Endothelial cell of umbilical vein (primary cell): ENCODE measurements at regions not wholly inside any gene's neighbourhood (a gene's known extent, or its start where the extent isn't known, plus 50 kb on each side); places are given as distances from the start of the nearest gene placed in this dataset.
"Not testable (repeated sequence)": the region's sequence is repeated elsewhere in the genome, so short reads cannot be mapped to it uniquely, and the experiment has no call there.

ENCODE experiments used
- BruUV-seq: library from RNA; stranded (reverse); fragments of 400-500 nt; replicated peaks from 2 replicates; lab custom pipeline; 2021; lab: Mats Ljungman, UMichigan
- CTCF ChIA-PET: fragments of 300-600, 350-600 bp; sonication (Branson Sonifier 250); formaldehyde crosslinking; loops from one replicate; lab custom pipeline; 2021; ENCODE audit warnings: antibody characterized with exemption, inconsistent platforms; lab: Charles Lee
- POLR2A ChIA-PET: fragments of 300-600, 350-600 bp; sonication (Branson Sonifier 250); formaldehyde crosslinking; loops from one replicate; lab custom pipeline; 2021; ENCODE audit warnings: antibody characterized with exemption, inconsistent platforms; lab: Charles Lee
- DNase-seq: peaks from one replicate; pipeline ENCODE4 v3.0.0-alpha.2; 2011; ENCODE audit warnings: low read depth, low spot score
- FAIRE-seq: peaks from 2 replicates; lab custom pipeline; 2011; peaks lifted over from hg19 to GRCh38; lab: Jason Lieb, UNC
- H2AFZ ChIP-seq: 2 replicates; pipeline ENCODE4 v1.6.0; 2012; ENCODE audit warnings: low read depth, low read length, control low read depth, inconsistent platforms
- H3K27ac ChIP-seq: 2 replicates; pipeline ENCODE4 v1.5.1; 2011; ENCODE audit warnings: low read depth, mild to moderate bottlenecking, control low read depth, low read length, moderate library complexity; ENCODE audit not compliant: insufficient read depth
- H3K27me3 ChIP-seq, 2 experiments: 2 replicates each; pipeline versions ENCODE4 v1.6.0 to v1.6.1; 2011; ENCODE audit warnings: low read length in 2 of 2, mixed read lengths in 1 of 2; ENCODE audit not compliant: control insufficient read depth in 2 of 2, insufficient read depth in 2 of 2
- H3K36me3 ChIP-seq, 2 experiments: 2 replicates in 1 of 2; 3 replicates in 1 of 2; pipeline ENCODE4 v1.5.1; 2011; ENCODE audit warnings: low read length in 2 of 2, mild to moderate bottlenecking in 1 of 2, moderate library complexity in 1 of 2; ENCODE audit not compliant: control insufficient read depth in 2 of 2, insufficient read depth in 2 of 2; ENCODE audit errors: extremely low read depth in 1 of 2
- H3K4me1 ChIP-seq: 3 replicates; pipeline ENCODE4 v1.5.1; 2011; ENCODE audit warnings: mild to moderate bottlenecking, low read length; ENCODE audit not compliant: control insufficient read depth, insufficient read depth; ENCODE audit errors: extremely low read depth
- H3K4me2 ChIP-seq: 2 replicates; pipeline ENCODE4 v1.6.1; 2011; ENCODE audit warnings: low read length, control low read depth, mixed read lengths; ENCODE audit not compliant: insufficient read depth
- H3K4me3 ChIP-seq, 3 experiments: fragments of 200-600 bp in 1 of 3; sonication (generic), shearing (Covaris generic) in 1 of 3; replicated peaks in 1 of 3; 2 replicates each; pipeline ENCODE4 v1.5.1; 2011 to 2016; ENCODE audit warnings: control low read depth in 3 of 3, low read length in 3 of 3, mild to moderate bottlenecking in 2 of 3, inconsistent platforms in 1 of 3, low read depth in 1 of 3, moderate library complexity in 1 of 3; ENCODE audit not compliant: insufficient read depth in 1 of 3
- H3K79me2 ChIP-seq: 2 replicates; pipeline ENCODE4 v1.6.0; 2012; ENCODE audit warnings: low read length, inconsistent platforms; ENCODE audit not compliant: control insufficient read depth, insufficient read depth
- H3K9ac ChIP-seq: replicated peaks from 2 replicates; pipeline ENCODE3; 2011; ENCODE audit warnings: low read length, control low read depth; ENCODE audit not compliant: insufficient read depth; ENCODE audit errors: extremely low read depth
- H3K9me1 ChIP-seq: replicated peaks from 3 replicates; pipeline ENCODE4 v1.6.0; 2011; ENCODE audit warnings: mild to moderate bottlenecking, low read length; ENCODE audit not compliant: control insufficient read depth, insufficient read depth; ENCODE audit errors: extremely low read depth
- H3K9me3 ChIP-seq: replicated peaks from 2 replicates; pipeline ENCODE4 v1.5.1; 2012; ENCODE audit warnings: low read length, inconsistent platforms; ENCODE audit not compliant: control insufficient read depth, insufficient read depth
- H4K20me1 ChIP-seq: replicated peaks from 2 replicates; pipeline ENCODE3; 2011; ENCODE audit warnings: mild to moderate bottlenecking, low read length; ENCODE audit not compliant: control insufficient read depth, insufficient read depth; ENCODE audit errors: extremely low read depth
- dilution Hi-C: fragments of 300-500 bp; cut with MboI; formaldehyde crosslinking; loops from one replicate; pipeline ENCODE4 v1.15.0; 2019; ENCODE audit warnings: low sequenced_read_pairs; ENCODE audit not compliant: extremely low pct_ligation_motif_present
- intact Hi-C: fragments of 100-400 bp; cut with micrococcal nuclease; formaldehyde crosslinking; loops from one replicate; pipeline ENCODE4 v1.10.0; 2022
- TF ChIP-seq, protein P1 (sequence below), 2 donors: IDR thresholded peaks; 1 replicate in 1 of 2; 2 replicates in 1 of 2; pipeline ENCODE4 v1.5.1; 2011; ENCODE audit warnings: low read length in 2 of 2, mild to moderate bottlenecking in 2 of 2, moderate library complexity in 2 of 2, control low read depth in 1 of 2, inconsistent platforms in 1 of 2, low read depth in 1 of 2; ENCODE audit not compliant: insufficient read depth in 1 of 2; ENCODE audit errors: extremely low read depth in 1 of 2

DNA sequence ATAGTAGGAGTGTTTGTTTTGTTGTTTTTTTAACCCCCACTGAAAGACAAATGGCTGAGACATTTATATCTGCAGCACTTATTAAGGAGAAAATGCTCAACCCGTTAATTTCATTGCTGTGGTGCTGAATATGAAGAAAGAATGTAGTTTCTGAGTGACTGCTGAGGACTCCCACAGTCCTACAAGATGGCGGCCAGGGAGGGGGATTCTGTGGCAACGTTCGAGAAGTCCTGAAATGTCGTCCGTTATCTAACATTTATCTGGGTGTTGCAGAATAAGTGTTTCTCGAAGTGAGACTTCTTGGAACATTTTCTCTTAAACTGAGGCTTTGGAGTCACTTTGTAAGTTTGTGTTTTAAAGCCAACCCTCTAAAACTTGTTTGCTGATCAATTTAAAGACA is 530.4 kb downstream of the XYLT1 start:
- TF ChIP-seq, protein P1, sequence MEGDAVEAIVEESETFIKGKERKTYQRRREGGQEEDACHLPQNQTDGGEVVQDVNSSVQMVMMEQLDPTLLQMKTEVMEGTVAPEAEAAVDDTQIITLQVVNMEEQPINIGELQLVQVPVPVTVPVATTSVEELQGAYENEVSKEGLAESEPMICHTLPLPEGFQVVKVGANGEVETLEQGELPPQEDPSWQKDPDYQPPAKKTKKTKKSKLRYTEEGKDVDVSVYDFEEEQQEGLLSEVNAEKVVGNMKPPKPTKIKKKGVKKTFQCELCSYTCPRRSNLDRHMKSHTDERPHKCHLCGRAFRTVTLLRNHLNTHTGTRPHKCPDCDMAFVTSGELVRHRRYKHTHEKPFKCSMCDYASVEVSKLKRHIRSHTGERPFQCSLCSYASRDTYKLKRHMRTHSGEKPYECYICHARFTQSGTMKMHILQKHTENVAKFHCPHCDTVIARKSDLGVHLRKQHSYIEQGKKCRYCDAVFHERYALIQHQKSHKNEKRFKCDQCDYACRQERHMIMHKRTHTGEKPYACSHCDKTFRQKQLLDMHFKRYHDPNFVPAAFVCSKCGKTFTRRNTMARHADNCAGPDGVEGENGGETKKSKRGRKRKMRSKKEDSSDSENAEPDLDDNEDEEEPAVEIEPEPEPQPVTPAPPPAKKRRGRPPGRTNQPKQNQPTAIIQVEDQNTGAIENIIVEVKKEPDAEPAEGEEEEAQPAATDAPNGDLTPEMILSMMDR (IDR thresholded peaks at IDR 0.05; ENCODE audit: extremely low read depth in 1 of 2, insufficient read depth in 1 of 2, low read depth in 1 of 2, low read length in 2 of 2), result no peak
- H3K36me3 ChIP-seq, result no peaks in the 10 kb centered on the region
- no peak overlapping the region for H3K4me3 ChIP-seq
- intact Hi-C loops (no loop called here), dilution Hi-C loops (no loop called here)
- POLR2A ChIA-PET, result no interaction called here
- FAIRE-seq (no peak), DNase-seq (no peak)
- no peaks in the 10 kb centered on the region for H3K9me3 ChIP-seq
- no peak overlapping the region for H3K27ac ChIP-seq
- H3K9ac ChIP-seq, result no peak overlapping the region
- no peaks in the 10 kb centered on the region for H3K79me2 ChIP-seq
- CTCF ChIA-PET, result no interaction called here
- H3K4me2 ChIP-seq, result no peak overlapping the region
- BruUV-seq, result no TSS peak
- H3K4me1 ChIP-seq, result no peaks in the 10 kb centered on the region
- no peaks in the 10 kb centered on the region for H3K9me1 ChIP-seq
- no peaks in the 10 kb centered on the region for H3K27me3 ChIP-seq
- H4K20me1 ChIP-seq, result no peaks in the 10 kb centered on the region
- H2AFZ ChIP-seq, result no peak overlapping the region

DNA sequence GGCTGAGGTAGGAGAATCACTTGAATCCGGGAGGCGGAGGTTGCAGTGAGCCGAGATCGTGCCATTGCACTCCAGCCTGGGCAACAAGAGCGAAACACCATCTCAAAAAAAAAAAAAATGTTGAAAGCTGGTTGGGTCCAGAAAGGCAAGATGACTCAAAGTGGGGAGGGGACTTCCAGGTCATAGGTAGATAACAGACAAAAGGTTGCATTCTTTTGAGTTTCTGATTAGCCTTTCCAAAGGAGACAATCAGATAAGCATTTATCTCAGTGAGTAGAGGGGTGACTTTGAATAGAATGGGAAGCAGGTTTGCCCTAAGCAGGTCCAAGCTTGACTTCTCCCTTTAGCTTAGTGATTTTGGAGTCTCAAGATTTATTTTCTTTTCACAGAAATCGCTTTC is 527.9 kb downstream of the XYLT1 start:
- FAIRE-seq, H2AFZ ChIP-seq, H4K20me1 ChIP-seq, dilution Hi-C loops, H3K9me1 ChIP-seq, H3K79me2 ChIP-seq, POLR2A ChIA-PET, H3K9ac ChIP-seq, DNase-seq, H3K27ac ChIP-seq, BruUV-seq, H3K9me3 ChIP-seq, H3K4me2 ChIP-seq, H3K4me3 ChIP-seq, H3K4me1 ChIP-seq, intact Hi-C loops, CTCF ChIA-PET, H3K36me3 ChIP-seq, H3K27me3 ChIP-seq: not testable (repeated sequence)
